K562 (cell line): ENCODE measurements at regions not wholly inside any gene's neighbourhood (a gene's known extent, or its start where the extent isn't known, plus 50 kb on each side); places are given as distances from the start of the nearest gene placed in this dataset.

Source experiments
- ATAC-seq: fragments of 200-7000 bp; cut with Tn5 transposase; 3 replicates; pipeline ENCODE4 v1.9.1; 2020; ENCODE audit warnings: moderate library complexity
- BruUV-seq: library from RNA; stranded (reverse); fragments of 400-500 nt; replicated peaks from 2 replicates; lab custom pipeline; 2021; lab: Mats Ljungman, UMichigan
- CTCF ChIA-PET: fragments of 300-600 bp; formaldehyde crosslinking; extraction: SDS; loops from one replicate; lab custom pipeline; 2021; ENCODE audit warnings: low intra/inter-chr PET ratio; lab: Yijun Ruan, JAX
- POLR2A ChIA-PET: fragments of 300-600, 350-650 bp; sonication (Branson Sonifier 250); formaldehyde crosslinking; extraction: SDS; loops from one replicate; lab custom pipeline; 2021; ENCODE audit warnings: antibody characterized with exemption, inconsistent platforms; lab: Yijun Ruan, JAX
- DNase-seq, 4 experiments: peaks; one replicate each; pipeline versions ENCODE4 v3.0.0 to v3.0.0-alpha.2; 2011 to 2018; ENCODE audit warnings: low spot score in 3 of 4, mixed read lengths in 3 of 4; ENCODE audit errors: extremely low read depth in 1 of 4
- FAIRE-seq: peaks from 2 replicates; lab custom pipeline; 2011; peaks lifted over from hg19 to GRCh38; lab: Jason Lieb, UNC
- H2AFZ ChIP-seq: 2 replicates; pipeline ENCODE4 v1.6.0; 2011; ENCODE audit warnings: low read depth, low read length, control low read depth, inconsistent platforms
- H3K27ac ChIP-seq: fragments of 200-600 bp; 3 replicates; pipeline ENCODE4 v1.8.0; 2011; ENCODE audit warnings: low read depth, mild to moderate bottlenecking, control low read depth, inconsistent platforms, low read length, moderate library complexity, mixed read lengths; ENCODE audit errors: extremely low read depth
- H3K27me3 ChIP-seq, 2 experiments: fragments of 300-600 bp in 1 of 2; 2 replicates in 1 of 2; 3 replicates in 1 of 2; pipeline versions ENCODE4 v1.6.0 to v1.8.0; 2011; ENCODE audit warnings: inconsistent platforms in 2 of 2, low read length in 2 of 2, mild to moderate bottlenecking in 1 of 2, mixed read lengths in 1 of 2, moderate library complexity in 1 of 2; ENCODE audit not compliant: control insufficient read depth in 2 of 2, insufficient read depth in 2 of 2
- H3K36me3 ChIP-seq: fragments of 300-600 bp; 3 replicates; pipeline ENCODE4 v1.8.0; 2011; ENCODE audit warnings: mild to moderate bottlenecking, low read length, inconsistent platforms; ENCODE audit not compliant: control insufficient read depth, insufficient read depth
- H3K4me1 ChIP-seq, 2 experiments: fragments of 200-600 bp in 1 of 2; replicated peaks in 1 of 2; 2 replicates in 1 of 2; 3 replicates in 1 of 2; pipeline versions ENCODE4 v1.5.1 to v1.8.0; 2011; ENCODE audit warnings: inconsistent platforms in 2 of 2, low read length in 2 of 2, mild to moderate bottlenecking in 1 of 2, mixed read lengths in 1 of 2, moderate library complexity in 1 of 2; ENCODE audit not compliant: control insufficient read depth in 2 of 2, insufficient read depth in 2 of 2
- H3K4me2 ChIP-seq: 2 replicates; pipeline ENCODE4 v1.6.1; 2011; ENCODE audit warnings: low read length, control low read depth, inconsistent platforms, mixed read lengths; ENCODE audit not compliant: insufficient read depth
- H3K4me3 ChIP-seq: fragments of 200-600 bp; sonication (generic), shearing (Covaris generic); 2 replicates; pipeline ENCODE4 v1.5.1; 2016; ENCODE audit warnings: control low read depth, inconsistent platforms
- H3K79me2 ChIP-seq: fragments of 200-600 bp; 3 replicates; pipeline ENCODE4 v1.8.0; 2011; ENCODE audit warnings: low read length, inconsistent platforms; ENCODE audit not compliant: control insufficient read depth, insufficient read depth
- H3K9ac ChIP-seq, 2 experiments: 2 replicates each; pipeline versions ENCODE4 v1.6.0 to v1.6.1; 2011; ENCODE audit warnings: low read depth in 2 of 2, low read length in 2 of 2, control low read depth in 1 of 2, inconsistent platforms in 1 of 2, mild to moderate bottlenecking in 1 of 2, mixed read lengths in 1 of 2; ENCODE audit not compliant: insufficient read depth in 1 of 2
- H3K9me1 ChIP-seq: one replicate; pipeline ENCODE4 v1.6.0; 2011; ENCODE audit warnings: inconsistent platforms, mild to moderate bottlenecking, low read length, moderate library complexity; ENCODE audit not compliant: control insufficient read depth, insufficient read depth
- H3K9me3 ChIP-seq: replicated peaks from 2 replicates; pipeline ENCODE4 v1.5.1; 2011; ENCODE audit warnings: low read depth, low read length, inconsistent platforms; ENCODE audit not compliant: control insufficient read depth, insufficient read depth
- H4K20me1 ChIP-seq: replicated peaks from 2 replicates; pipeline ENCODE4 v1.6.1; 2011; ENCODE audit warnings: low read length, inconsistent platforms, mixed read lengths; ENCODE audit not compliant: control insufficient read depth, insufficient read depth
- EP400 ChIP-seq: fragments of 450-650 bp; IDR thresholded peaks from 2 replicates; pipeline ENCODE4 v1.6.1; 2017; ENCODE audit warnings: antibody characterized with exemption, mild to moderate bottlenecking, moderate library complexity
- JUND ChIP-seq, 2 experiments: IDR thresholded peaks; 2 replicates in 1 of 2; 3 replicates in 1 of 2; pipeline ENCODE4 v1.6.1; 2011; ENCODE audit warnings: borderline replicate concordance in 2 of 2, low read depth in 2 of 2, low read length in 2 of 2, improper control_type of control experiment in 1 of 2, missing biosample characterization in 1 of 2, missing genetic modification characterization in 1 of 2, missing genetic modification reagents in 1 of 2
- NELFE ChIP-seq: IDR thresholded peaks from 2 replicates; pipeline ENCODE4 v1.6.1; 2011; ENCODE audit warnings: mild to moderate bottlenecking; ENCODE audit not compliant: insufficient read depth, insufficient read length
- NFE2L1 ChIP-seq: fragments of 450-650 bp; IDR thresholded peaks from 2 replicates; pipeline ENCODE4 v1.6.1; 2016; ENCODE audit warnings: missing genetic modification characterization, low read depth, mild to moderate bottlenecking, missing compliant biosample characterization, moderate library complexity, borderline replicate concordance
- PHF21A ChIP-seq: fragments of 450-650 bp; IDR thresholded peaks from 2 replicates; pipeline ENCODE4 v1.6.1; 2017; ENCODE audit warnings: low read depth, borderline replicate concordance
- TARDBP ChIP-seq: fragments of 450-650 bp; IDR thresholded peaks from 2 replicates; pipeline ENCODE4 v1.6.1; 2016
- TBL1XR1 ChIP-seq, 2 experiments: IDR thresholded peaks; 2 replicates each; pipeline ENCODE4 v1.6.1; 2012; ENCODE audit warnings: improper control_type of control experiment in 2 of 2, low read length in 2 of 2, mild to moderate bottlenecking in 1 of 2
- ZBTB12 ChIP-seq: fragments of 250-450 bp; sonication (Bioruptor Pico); IDR thresholded peaks from 2 replicates; pipeline ENCODE4 v1.4.0; 2020
- WGBS: fragments of 100-300 bp; shearing (Covaris generic); methylation state at CpG from one replicate; pipeline ENCODE4 v1.1.6; 2016; ENCODE audit warnings: low coverage, mixed read lengths; ENCODE audit not compliant: insufficient coverage; ENCODE audit errors: missing lambda C conversion rate; 5-methylcytosine and 5-hydroxymethylcytosine counted together
- in situ Hi-C: fragments of 300-500 bp; cut with MboI; formaldehyde crosslinking; loops from 4 replicates; pipeline ENCODE4 v1.15.0; 2018; ENCODE audit warnings: inconsistent platforms, mixed read lengths
- intact Hi-C: fragments of 100-400 bp; cut with micrococcal nuclease; formaldehyde crosslinking; loops from 2 replicates; pipeline ENCODE4 v1.14.2; 2022
- TF ChIP-seq, protein P1 (sequence below): fragments of 450-650 bp; IDR thresholded peaks from 2 replicates; pipeline ENCODE4 v1.6.1; 2018; ENCODE audit not compliant: partially characterized antibody

GRCh38 chr2:145350011-145350410, 830.1 kb upstream of the ZEB2 start:
- TF ChIP-seq EP400 (no peak), TBL1XR1 (IDR thresholded peaks at IDR 0.05; ENCODE audit: low read length in 2 of 2) (no peak), TARDBP (no peak), NELFE (no peak), JUND (IDR thresholded peaks at IDR 0.05; ENCODE audit: borderline replicate concordance, low read depth, low read length) (no peak), JUND (tag; IDR thresholded peaks at IDR 0.05; ENCODE audit: borderline replicate concordance, low read depth, low read length) (no peak), NFE2L1 (tag) (no peak), ZBTB12 (CRISPR knock-in tag) (no peak), PHF21A (no peak)
- TF ChIP-seq, protein P1, sequence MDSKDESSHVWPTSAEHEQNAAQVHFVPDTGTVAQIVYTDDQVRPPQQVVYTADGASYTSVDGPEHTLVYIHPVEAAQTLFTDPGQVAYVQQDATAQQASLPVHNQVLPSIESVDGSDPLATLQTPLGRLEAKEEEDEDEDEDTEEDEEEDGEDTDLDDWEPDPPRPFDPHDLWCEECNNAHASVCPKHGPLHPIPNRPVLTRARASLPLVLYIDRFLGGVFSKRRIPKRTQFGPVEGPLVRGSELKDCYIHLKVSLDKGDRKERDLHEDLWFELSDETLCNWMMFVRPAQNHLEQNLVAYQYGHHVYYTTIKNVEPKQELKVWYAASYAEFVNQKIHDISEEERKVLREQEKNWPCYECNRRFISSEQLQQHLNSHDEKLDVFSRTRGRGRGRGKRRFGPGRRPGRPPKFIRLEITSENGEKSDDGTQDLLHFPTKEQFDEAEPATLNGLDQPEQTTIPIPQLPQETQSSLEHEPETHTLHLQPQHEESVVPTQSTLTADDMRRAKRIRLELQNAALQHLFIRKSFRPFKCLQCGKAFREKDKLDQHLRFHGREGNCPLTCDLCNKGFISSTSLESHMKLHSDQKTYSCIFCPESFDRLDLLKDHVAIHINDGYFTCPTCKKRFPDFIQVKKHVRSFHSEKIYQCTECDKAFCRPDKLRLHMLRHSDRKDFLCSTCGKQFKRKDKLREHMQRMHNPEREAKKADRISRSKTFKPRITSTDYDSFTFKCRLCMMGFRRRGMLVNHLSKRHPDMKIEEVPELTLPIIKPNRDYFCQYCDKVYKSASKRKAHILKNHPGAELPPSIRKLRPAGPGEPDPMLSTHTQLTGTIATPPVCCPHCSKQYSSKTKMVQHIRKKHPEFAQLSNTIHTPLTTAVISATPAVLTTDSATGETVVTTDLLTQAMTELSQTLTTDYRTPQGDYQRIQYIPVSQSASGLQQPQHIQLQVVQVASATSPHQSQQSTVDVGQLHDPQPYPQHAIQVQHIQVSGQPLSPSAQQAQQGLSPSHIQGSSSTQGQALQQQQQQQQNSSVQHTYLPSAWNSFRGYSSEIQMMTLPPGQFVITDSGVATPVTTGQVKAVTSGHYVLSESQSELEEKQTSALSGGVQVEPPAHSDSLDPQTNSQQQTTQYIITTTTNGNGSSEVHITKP: no peak
- H3K79me2 ChIP-seq: no peaks in the 10 kb centered on the region
- ATAC-seq: no peak
- no peak overlapping the region for H3K9ac ChIP-seq
- DNase-seq: no peak
- no peak for FAIRE-seq
- CTCF ChIA-PET: no interaction called here
- no peaks in the 10 kb centered on the region for H3K27me3 ChIP-seq
- no peak overlapping the region for H3K4me3 ChIP-seq
- 52% methylated on average over 3 of the region's 3 CpGs for WGBS
- BruUV-seq: no TSS peak
- no peak overlapping the region for H2AFZ ChIP-seq
- no peaks in the 10 kb centered on the region for H3K9me3 ChIP-seq
- intact Hi-C loops (no loop called here), in situ Hi-C loops (no loop called here)
- no peaks in the 10 kb centered on the region for H3K9me1 ChIP-seq
- H3K4me1 ChIP-seq: no peaks in the 10 kb centered on the region; a peak in 1 of 5 replicates
- POLR2A ChIA-PET: no interaction called here
- H4K20me1 ChIP-seq: no peaks in the 10 kb centered on the region
- no peaks in the 10 kb centered on the region for H3K36me3 ChIP-seq
- H3K4me2 ChIP-seq: no peak overlapping the region
- no peak overlapping the region for H3K27ac ChIP-seq
